RWPE1 (cell line): ENCODE measurements at regions not wholly inside any gene's neighbourhood (a gene's known extent, or its start where the extent isn't known, plus 50 kb on each side); places are given as distances from the start of the nearest gene placed in this dataset.

Experiments used
- CTCF ChIA-PET: fragments of 350-600 bp; sonication (Branson Sonifier 250); formaldehyde crosslinking; extraction: SDS; loops from one replicate; lab custom pipeline; 2021; lab: Yijun Ruan, JAX
- POLR2A ChIA-PET: fragments of 400-600 bp; formaldehyde crosslinking; extraction: SDS; loops from one replicate; lab custom pipeline; 2020; ENCODE audit warnings: antibody characterized with exemption; ENCODE audit not compliant: low non-redundant PET; lab: Yijun Ruan, JAX
- DNase-seq: peaks from one replicate; pipeline ENCODE4 v3.0.0; 2012; ENCODE audit warnings: low spot score
- H3K27ac ChIP-seq: fragments of 450-650 bp; 2 replicates; pipeline ENCODE4 v1.5.1; 2017
- CTCF ChIP-seq: fragments of 450-650 bp; conservative IDR thresholded peaks from 2 replicates; pipeline ENCODE4 v1.5.1; 2017; ENCODE audit warnings: low read depth, mild to moderate bottlenecking

- POLR2A ChIA-PET: no interaction called here
- no peak for TF ChIP-seq CTCF
- H3K27ac ChIP-seq: no peak overlapping the region
- CTCF ChIA-PET: no interaction called here
- DNase-seq: no peak
Observed at GRCh38 chr9:99411479-99412115, 189.5 kb downstream of the SEC61B start.

- POLR2A ChIA-PET: no interaction called here
- CTCF ChIA-PET: no interaction called here
Observed at GRCh38 chr9:99412606-99413005, 190.5 kb downstream of the SEC61B start.

GRCh38 chr9:99414321-99414720, 192.2 kb downstream of the SEC61B start:
- no peak for TF ChIP-seq CTCF
- ChIA-PET CTCF (no interaction called here), POLR2A (no interaction called here)
- H3K27ac ChIP-seq: no peak overlapping the region
- no peak for DNase-seq

More at GRCh38 chr9:99412606-99413005, 190.5 kb downstream of the SEC61B start:
- no peak overlapping the region for H3K27ac ChIP-seq
- TF ChIP-seq CTCF: no peak
- no peak for DNase-seq

GRCh38 chr9:99415606-99416005, 193.5 kb downstream of the SEC61B start:
- CTCF ChIA-PET: interaction anchor here (0.6 kb wide), 1 partner anchor 1051 kb away, joined by 4 read pairs; no protein-coding TSS in a partner anchor

GRCh38 chr9:99416007-99416406, 193.9 kb downstream of the SEC61B start:
- no peak for DNase-seq

More at GRCh38 chr9:99415606-99416005, 193.5 kb downstream of the SEC61B start:
- POLR2A ChIA-PET: no interaction called here
- no peak for TF ChIP-seq CTCF
- no peak overlapping the region for H3K27ac ChIP-seq
- DNase-seq: no peak

GRCh38 chr9:99419070-99419469, 197.0 kb downstream of the SEC61B start:
- ChIA-PET POLR2A (no interaction called here), CTCF (interaction anchor here (1.0 kb wide), 1 partner anchor 160 kb away, joined by 3 read pairs; no protein-coding TSS in a partner anchor)
- TF ChIP-seq CTCF: no peak
- DNase-seq: no peak
- no peak overlapping the region for H3K27ac ChIP-seq

More at GRCh38 chr9:99416007-99416406, 193.9 kb downstream of the SEC61B start:
- H3K27ac ChIP-seq: no peak overlapping the region
- ChIA-PET CTCF (interaction anchor here (0.6 to 0.7 kb wide), 2 partner anchors 125 to 1050 kb away, joined by 3 to 4 read pairs; no protein-coding TSS in a partner anchor), POLR2A (no interaction called here)
- no peak for TF ChIP-seq CTCF
